Stimulated activated CD8-positive, alpha-beta memory T cell treated with anti-CD3 and anti-CD28 coated beads, Interleukin-4, amount 100 ng/mL, for 24 hours (primary cell): ENCODE measurements at regions not wholly inside any gene's neighbourhood (a gene's known extent, or its start where the extent isn't known, plus 50 kb on each side); places are given as distances from the start of the nearest gene placed in this dataset.
"Not testable (repeated sequence)": the region's sequence is repeated elsewhere in the genome, so short reads cannot be mapped to it uniquely, and the experiment has no call there.

ENCODE experiments used
- DNase-seq: peaks from one replicate; pipeline ENCODE4 v3.0.0-alpha.2; 2020; ENCODE audit warnings: low read depth

DNA sequence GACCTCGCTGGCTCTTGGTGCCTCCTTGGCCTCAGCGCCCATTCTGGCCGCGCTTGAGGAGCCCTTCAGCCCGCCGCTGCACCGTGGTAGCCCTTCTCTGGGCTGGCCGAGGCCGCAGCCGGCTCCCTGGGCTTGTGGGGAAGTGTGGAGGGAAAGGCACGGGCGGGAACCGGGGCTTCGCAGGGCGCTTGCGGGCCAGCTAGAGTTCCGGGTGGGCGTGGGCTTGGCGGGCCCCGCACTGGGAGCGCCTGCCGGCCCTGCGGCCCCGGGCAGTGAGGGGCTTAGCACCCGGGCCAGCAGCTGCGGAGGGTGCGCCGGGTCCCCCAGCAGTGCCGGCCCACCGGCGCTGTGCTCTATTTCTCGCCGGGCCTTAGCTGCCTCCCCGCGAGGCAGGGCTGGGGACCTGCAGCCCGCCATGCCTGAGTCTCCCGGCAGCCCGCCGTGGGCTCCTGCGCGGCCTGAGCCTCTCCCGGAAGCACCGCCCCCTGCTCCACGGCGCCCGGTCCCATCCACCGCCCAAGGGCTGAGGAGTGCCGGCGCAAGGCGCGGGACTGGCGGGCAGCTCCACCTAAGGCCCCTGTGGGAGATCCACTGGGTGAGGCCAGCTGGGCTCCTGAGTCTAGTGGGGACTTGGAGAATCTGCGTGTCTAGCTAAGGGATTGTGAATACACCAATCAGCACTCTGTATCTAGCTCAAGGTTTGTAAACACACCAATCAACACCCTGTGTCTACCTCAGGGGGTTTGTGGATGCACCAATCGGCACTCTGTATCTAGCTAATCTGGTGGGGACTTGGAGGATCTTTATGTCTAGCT lies 141.1 kb downstream of the SLCO4C1 start:
- DNase-seq, result not testable (repeated sequence)

DNA sequence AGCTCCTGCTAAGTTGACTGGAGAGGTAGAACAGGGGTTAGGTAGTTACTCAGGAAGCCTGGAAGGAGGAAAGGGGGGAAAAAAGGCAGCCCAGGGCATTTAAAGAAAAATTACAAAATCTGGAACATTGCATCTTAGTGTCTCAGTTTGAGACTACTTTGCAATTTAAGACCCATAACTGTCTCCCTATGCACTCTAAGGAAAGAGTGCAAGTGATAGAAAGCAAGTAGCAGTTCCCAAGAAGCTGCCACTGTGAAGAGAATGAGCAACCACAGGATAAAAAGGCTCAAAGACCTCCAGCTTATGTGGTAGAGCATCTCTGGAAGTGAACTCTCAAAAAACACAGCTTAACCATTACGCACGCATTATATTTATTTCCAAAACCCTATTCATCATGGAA lies 141.8 kb downstream of the SLCO4C1 start:
- no peak for DNase-seq

GRCh38 chr5:102153003-102153759 lies 142.9 kb downstream of the SLCO4C1 start:
- DNase-seq, result no peak

DNA sequence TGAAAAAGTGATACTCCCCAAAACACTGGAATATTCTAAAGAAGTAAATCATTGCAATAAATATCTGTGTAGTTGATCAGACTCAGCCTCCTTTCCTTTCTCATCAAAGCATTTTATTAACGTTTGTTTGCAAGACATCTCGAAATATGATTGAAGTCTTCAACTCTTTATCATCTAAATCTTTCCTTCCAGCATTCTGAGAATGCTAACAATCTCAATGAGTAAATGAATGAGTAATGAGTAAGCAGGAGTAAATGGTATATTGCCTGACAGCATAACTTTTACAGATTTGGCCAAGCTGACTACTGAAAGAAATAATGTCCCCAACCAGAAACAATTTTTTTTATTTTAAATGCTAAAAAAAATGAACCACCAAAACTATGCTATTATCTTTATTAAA lies 157.1 kb downstream of the SLCO4C1 start:
- DNase-seq, result no peak

DNA sequence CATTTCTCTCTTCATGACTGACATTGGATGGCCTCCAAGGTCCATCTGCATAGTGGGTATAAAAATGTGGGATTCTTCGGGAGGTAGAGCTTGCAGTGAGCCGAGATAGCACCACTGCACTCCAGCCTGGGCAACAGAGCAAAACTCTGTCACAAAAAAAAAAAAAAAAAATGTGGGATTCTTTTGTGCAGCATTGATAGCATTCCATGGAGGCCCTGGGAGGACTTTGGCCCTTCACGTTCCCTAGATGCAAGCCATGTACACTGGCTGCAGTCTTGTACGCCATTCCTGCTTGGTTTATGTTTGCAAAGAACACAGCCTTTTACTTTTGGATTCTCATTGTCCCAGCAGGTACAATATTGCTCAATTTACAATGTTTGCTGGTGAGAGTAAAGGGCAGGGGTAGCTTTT lies 157.8 kb downstream of the SLCO4C1 start:
- DNase-seq, result no peak

- no peak for DNase-seq
Observed at GRCh38 chr5:102130890-102131289, 165.2 kb downstream of the SLCO4C1 start.

DNA sequence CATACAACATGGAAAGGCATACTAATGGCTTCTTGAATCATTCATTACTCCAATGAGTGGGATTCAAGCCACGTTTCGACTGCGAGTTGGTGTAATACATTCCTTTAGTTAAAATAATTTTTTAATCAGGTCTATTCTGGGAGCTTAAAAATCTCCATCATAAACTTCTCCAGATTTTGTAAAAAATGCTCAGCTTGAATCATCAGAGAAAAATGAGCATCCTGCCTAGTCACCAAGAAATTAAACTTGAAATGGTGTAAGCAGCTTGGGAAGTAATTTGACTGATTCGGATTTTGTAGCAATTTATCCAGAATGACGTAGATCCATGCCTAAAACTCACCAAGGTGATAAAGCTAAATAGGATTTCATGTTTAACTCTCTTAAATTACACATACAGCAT lies 165.7 kb downstream of the SLCO4C1 start:
- no peak for DNase-seq

DNA sequence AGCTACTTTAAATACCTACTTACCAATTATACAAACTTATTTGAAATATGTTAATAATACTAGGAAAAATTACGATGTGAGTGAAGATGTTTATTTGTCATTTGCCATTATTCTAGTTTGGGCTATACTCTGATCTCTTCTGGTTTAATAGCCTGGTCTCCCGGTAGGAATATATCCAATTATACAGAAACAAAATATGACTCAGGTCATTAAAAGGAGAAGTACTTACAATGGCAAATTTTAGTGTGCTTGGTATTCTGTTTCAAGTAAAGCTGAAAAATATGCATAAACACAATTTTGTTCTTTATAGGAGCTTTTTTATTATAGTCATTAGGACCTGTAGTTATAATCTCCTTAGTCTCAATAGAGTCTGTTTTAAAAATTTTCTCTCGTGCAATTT lies 176.8 kb downstream of the SLCO4C1 start:
- DNase-seq, result no peak

GRCh38 chr5:102115736-102116135 lies 180.3 kb downstream of the SLCO4C1 start:
- no peak for DNase-seq

- DNase-seq, result no peak
Observed at GRCh38 chr5:102114525-102115069, 181.5 kb downstream of the SLCO4C1 start.

DNA sequence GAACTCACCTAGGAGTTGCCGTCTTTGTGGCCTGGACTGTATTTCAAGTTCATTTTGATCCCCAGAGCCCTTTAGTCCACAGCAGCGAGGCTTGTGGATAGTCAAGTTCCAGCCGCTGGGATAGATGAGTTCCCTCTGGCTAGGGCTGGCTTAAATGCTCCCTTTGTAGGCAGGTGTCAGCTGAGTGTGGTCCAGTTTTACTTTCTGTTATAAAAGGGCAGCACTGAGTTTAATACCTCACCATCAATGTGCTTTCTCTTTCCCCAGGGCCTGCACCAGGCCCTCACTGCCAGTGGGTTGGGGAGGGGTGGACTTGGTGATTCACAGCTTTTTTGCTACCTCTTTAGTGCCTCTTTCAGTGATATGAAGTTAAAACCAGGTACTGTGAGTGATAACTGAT lies 188.2 kb downstream of the SLCO4C1 start:
- DNase-seq, result no peak

DNA sequence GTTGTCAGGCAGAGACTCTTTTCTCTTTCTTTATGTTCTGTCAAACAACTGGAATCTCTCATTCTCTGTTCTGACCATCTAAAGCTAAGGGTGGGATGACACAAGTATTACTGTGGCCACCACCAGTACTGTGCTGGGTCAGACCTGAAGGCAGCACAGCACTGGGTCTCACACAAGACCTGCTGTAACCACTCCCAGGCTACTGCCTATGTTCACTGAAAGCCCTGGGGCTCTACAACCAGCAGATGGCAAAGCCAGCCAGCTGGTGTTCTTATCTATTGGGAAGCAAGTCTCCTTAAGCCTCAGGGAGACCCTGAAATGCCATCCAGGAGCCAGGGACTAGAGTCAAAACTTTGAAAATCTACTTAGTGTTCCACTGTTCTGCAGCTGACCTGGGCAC lies 189.5 kb downstream of the SLCO4C1 start:
- no peak for DNase-seq

DNA sequence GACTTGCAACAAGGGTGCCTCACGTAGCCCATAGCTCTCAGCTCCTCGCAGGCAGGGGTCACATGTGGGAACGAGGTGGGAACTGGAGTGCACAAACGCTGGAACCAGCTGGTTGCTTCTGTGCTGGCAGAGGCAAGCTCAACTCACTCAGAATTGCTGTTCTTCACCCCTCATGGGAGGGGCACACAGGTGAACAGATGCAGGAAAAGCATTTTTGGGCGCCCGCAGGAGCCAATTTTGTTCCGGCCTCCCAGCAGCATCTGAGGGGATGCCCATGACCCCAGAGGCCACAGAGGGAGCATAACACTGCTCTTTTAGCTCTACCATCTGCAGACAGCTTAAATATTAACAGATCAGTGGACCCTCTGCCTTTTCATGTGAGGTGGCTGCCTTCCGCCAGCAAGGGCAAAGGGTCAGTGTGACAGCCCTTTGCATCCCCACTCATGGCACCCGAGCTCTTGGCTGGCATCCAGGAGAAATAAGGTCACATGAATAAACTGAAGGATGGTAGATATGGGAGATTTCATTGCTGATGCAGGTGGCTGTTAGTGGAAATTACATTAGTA lies 196.2 kb downstream of the SLCO4C1 start:
- DNase-seq, result no peak

GRCh38 chr5:102099083-102099482 lies 197.0 kb downstream of the SLCO4C1 start:
- not testable (repeated sequence) for DNase-seq

DNA sequence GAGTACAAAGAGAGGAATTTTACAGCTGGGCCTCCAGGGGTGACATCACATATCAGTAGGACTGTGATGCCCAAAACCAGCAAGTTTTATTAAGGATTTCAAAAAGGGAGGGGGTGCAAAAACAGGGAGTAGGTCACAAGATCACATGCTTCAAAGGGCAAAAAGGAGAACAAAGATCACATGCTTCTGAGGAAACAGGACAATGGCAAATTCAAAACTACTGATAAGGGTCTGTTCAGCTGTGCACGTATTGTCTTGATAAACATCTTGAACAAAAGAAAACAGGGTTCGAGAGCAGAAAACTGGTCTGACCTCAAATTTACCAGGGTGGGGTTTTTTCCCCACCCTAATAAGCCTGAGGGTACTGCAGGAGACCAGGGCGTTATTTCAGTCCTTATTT lies 197.5 kb downstream of the SLCO4C1 start:
- not testable (repeated sequence) for DNase-seq

GRCh38 chr5:102090770-102091169 lies 205.3 kb downstream of the SLCO4C1 start:
- no peak for DNase-seq

DNA sequence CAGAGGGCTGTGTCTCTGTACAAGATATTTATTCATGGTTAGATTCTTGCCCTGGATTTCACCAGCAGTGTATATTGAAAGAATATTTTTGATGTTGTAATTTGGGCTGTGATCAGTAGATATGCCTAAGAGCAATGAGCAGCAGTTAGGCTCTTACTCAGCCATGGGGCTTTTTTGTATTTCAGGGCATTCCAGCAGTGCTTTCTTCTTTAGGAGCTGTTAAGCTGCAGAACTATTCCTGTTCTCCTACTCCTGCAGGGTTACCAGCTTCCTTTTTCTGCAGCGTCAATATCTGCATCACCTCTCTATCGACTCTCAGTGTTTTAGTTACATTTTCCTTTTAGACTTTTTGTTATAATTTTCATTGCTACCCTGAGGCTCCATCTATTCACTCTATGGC lies 206.2 kb downstream of the SLCO4C1 start:
- no peak for DNase-seq

GRCh38 chr5:102087906-102088305 lies 208.2 kb downstream of the SLCO4C1 start:
- no peak for DNase-seq

- DNase-seq, result no peak
Observed at GRCh38 chr5:102080288-102080687, 215.8 kb downstream of the SLCO4C1 start.

DNA sequence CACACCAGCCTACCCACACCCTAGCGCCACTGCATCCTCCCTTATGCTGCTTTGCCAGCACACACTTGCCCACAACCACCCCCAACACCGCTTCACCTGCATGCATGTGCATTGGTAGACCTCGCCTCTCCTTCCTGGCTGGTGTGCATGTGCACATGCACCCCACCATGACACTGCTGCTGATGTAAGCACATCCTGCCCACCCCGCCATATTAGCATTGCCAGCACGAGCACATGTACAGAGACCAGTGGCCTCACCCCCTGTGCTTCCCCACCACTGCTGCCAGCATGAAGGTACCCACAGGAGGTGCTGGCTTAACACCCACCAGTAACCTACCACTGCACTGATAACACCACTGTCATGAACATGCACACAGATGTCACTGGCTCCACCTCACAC lies 218.2 kb downstream of the SLCO4C1 start:
- DNase-seq, result no peak

- DNase-seq, result no peak
Observed at GRCh38 chr5:102069974-102070373, 226.1 kb downstream of the SLCO4C1 start.

DNA sequence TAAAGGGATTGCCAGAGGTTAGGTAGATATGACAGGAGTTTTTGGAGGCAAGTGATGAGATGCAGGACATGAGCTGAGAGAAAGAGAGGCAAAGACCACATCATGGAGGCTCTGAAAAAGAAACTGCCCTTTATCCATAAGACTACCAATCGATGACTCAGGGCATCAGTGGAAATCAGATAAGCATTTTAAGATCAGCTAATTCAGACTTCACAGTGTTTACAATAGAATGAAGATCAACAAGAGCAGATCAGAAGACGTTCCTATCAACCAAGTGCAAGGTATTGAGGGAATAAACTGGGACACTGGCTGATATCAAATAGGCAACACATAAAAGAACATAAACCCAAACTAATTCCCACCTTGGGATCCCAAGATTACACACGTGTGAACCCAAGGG lies 227.2 kb downstream of the SLCO4C1 start:
- no peak for DNase-seq

- DNase-seq, result no peak
Observed at GRCh38 chr5:102049517-102049916, 246.6 kb downstream of the SLCO4C1 start.
